ENCODE measurements at regions not wholly inside any gene's neighbourhood (a gene's known extent, or its start where the extent isn't known, plus 50 kb on each side); places are given as distances from the start of the nearest gene placed in this dataset.

DNA sequence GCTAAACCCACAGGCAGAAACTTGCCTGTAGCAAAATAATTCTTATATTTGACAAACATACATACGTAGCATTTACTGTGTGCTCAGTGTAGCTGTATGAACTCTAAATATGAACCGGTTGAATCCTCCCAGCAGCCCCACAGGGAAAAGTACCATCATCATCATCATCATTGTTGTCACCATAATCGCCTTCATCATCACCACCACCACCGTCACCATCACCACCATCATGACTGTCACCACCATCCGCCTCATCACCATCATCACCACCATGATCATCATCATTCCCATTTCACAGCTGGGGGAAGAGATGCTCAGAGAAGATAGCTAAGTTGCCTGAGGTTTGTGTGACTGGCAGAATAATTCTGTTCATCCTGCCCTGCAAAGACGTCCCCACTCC, 81.7 kb downstream of the IRF8 start:
- TF ChIP-seq POLR2AphosphoS5 (IDR thresholded peaks at IDR 0.05): no peak
- no peak for TF ChIP-seq CTCF (IDR thresholded peaks at IDR 0.05)

Measured in sigmoid colon (tissue), 4 donors.